ENCODE measurements at regions not wholly inside any gene's neighbourhood (a gene's known extent, or its start where the extent isn't known, plus 50 kb on each side); places are given as distances from the start of the nearest gene placed in this dataset.
"Not testable (repeated sequence)": the region's sequence is repeated elsewhere in the genome, so short reads cannot be mapped to it uniquely, and the experiment has no call there.

DNA sequence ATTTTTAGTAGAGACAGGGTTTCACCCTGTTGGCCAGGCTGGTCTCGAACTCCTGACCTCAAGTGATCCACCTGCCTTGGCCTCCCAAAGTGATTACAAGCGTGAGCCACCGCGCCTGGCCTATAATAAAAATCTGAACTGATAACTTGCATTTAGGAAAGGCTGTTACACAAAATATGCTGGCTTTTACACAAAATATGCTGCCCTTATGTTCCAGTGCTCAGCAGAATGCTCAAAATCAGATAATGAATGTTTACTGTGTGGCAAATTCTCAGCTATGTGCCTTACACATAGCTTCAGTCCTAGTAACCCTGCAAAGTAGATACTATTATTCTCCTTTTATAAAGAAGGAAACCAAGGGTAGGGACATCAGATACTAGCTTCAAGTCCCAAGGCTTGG is 141.3 kb upstream of the MSX2 start:
- H3K27me3 Mint-ChIP-seq (ENCODE audit: low read depth in 3 of 3): peaks cover 3 to 10% (median 7%) of the 10 kb centered on the region in 3 donors
- H2AFZ ChIP-seq (ENCODE audit: insufficient read depth, low read depth, low read length, poor library complexity, severe bottlenecking): no peak overlapping the region
- H3K4me1 Mint-ChIP-seq: no peaks in the 10 kb centered on the region

GRCh38 chr5:174585472-174585871 is 138.9 kb upstream of the MSX2 start:
- H3K9me3 Mint-ChIP-seq: peaks cover 2 to 8% (median 5%) of the 10 kb centered on the region in 7 donors
- H2AFZ ChIP-seq (ENCODE audit: insufficient read depth, low read depth, low read length, poor library complexity, severe bottlenecking): no peak overlapping the region
- no peaks in the 10 kb centered on the region for H3K4me1 ChIP-seq (ENCODE audit: control insufficient read depth in 1 of 2, insufficient read depth in 2 of 2, low read length in 2 of 2)
- no peak overlapping the region for H3K9ac ChIP-seq (ENCODE audit: insufficient read depth, low read length, poor library complexity, severe bottlenecking)
- H3K4me3 Mint-ChIP-seq: no peak overlapping the region
- DNase-seq: no peak
- no peaks in the 10 kb centered on the region for H3K9me3 ChIP-seq (replicated peaks in 1 of 2; ENCODE audit: control insufficient read depth in 1 of 2, insufficient read depth in 1 of 2, low read length in 2 of 2)
- intact Hi-C loops (cut with micrococcal nuclease): no loop called here
- H3K27me3 ChIP-seq (ENCODE audit: control insufficient read depth in 2 of 2, insufficient read depth in 2 of 2, low read length in 2 of 2): peaks cover 0 to 2% of the 10 kb centered on the region in 2 donors
- no peaks in the 10 kb centered on the region for H3K79me2 ChIP-seq (ENCODE audit: insufficient read depth, low read length)
- H3K36me3 ChIP-seq (replicated peaks in 1 of 2; ENCODE audit: control insufficient read depth in 1 of 2, insufficient read depth in 2 of 2, low read length in 2 of 2): no peaks in the 10 kb centered on the region
- H4K20me1 ChIP-seq (ENCODE audit: insufficient read depth, low read length): no peaks in the 10 kb centered on the region
- no peak overlapping the region for H3K27ac ChIP-seq (ENCODE audit: low read depth in 1 of 2, low read length in 2 of 2)
- no peaks in the 10 kb centered on the region for H3K36me3 Mint-ChIP-seq
- peaks cover 5 to 16% (median 7%) of the 10 kb centered on the region in 3 donors for H3K27me3 Mint-ChIP-seq (ENCODE audit: low read depth in 3 of 3)
- H3K4me2 ChIP-seq (replicated peaks; ENCODE audit: extremely low read depth, low read length, poor library complexity, severe bottlenecking): no peak overlapping the region
- no CpG with 5 or more reads among the region's 2 CpGs for WGBS (ENCODE audit: insufficient coverage)
- no peaks in the 10 kb centered on the region for H3K4me1 Mint-ChIP-seq
- no peak overlapping the region for H3K4me3 ChIP-seq (replicated peaks in 1 of 3; ENCODE audit: low read depth in 2 of 3, low read length in 3 of 3)
- TF ChIP-seq CTCF (IDR thresholded peaks at IDR 0.05): no peak
- H3K27ac Mint-ChIP-seq: no peak overlapping the region

More for the DNA sequence above, 141.3 kb upstream of the MSX2 start:
- DNase-seq: no peak
- no peak overlapping the region for H3K4me2 ChIP-seq (replicated peaks; ENCODE audit: extremely low read depth, low read length, poor library complexity, severe bottlenecking)
- H3K36me3 Mint-ChIP-seq: no peaks in the 10 kb centered on the region
- H3K9me3 ChIP-seq (replicated peaks in 1 of 2; ENCODE audit: control insufficient read depth in 1 of 2, insufficient read depth in 1 of 2, low read length in 2 of 2): no peaks in the 10 kb centered on the region
- no peak overlapping the region for H3K27ac ChIP-seq (ENCODE audit: low read depth in 1 of 2, low read length in 2 of 2)
- H3K79me2 ChIP-seq (ENCODE audit: insufficient read depth, low read length): no peaks in the 10 kb centered on the region
- H3K36me3 ChIP-seq (replicated peaks in 1 of 2; ENCODE audit: control insufficient read depth in 1 of 2, insufficient read depth in 2 of 2, low read length in 2 of 2): no peaks in the 10 kb centered on the region
- TF ChIP-seq CTCF (IDR thresholded peaks at IDR 0.05): no peak
- no peaks in the 10 kb centered on the region for H4K20me1 ChIP-seq (ENCODE audit: insufficient read depth, low read length)
- no peak overlapping the region for H3K27ac Mint-ChIP-seq
- intact Hi-C loops (cut with micrococcal nuclease): no loop called here
- H3K4me3 ChIP-seq (replicated peaks in 1 of 3; ENCODE audit: low read depth in 2 of 3, low read length in 3 of 3): no peak overlapping the region
- H3K9ac ChIP-seq (ENCODE audit: insufficient read depth, low read length, poor library complexity, severe bottlenecking): no peak overlapping the region
- WGBS (ENCODE audit: insufficient coverage): 100% methylated on average over 4 of the region's 4 CpGs
- H3K9me3 Mint-ChIP-seq: peaks cover 2 to 7% (median 5%) of the 10 kb centered on the region in 7 donors
- H3K4me3 Mint-ChIP-seq: no peak overlapping the region
- no peaks in the 10 kb centered on the region for H3K4me1 ChIP-seq (ENCODE audit: control insufficient read depth in 1 of 2, insufficient read depth in 2 of 2, low read length in 2 of 2)
- H3K27me3 ChIP-seq (ENCODE audit: control insufficient read depth in 2 of 2, insufficient read depth in 2 of 2, low read length in 2 of 2): no peaks in the 10 kb centered on the region

- H3K27me3 ChIP-seq (ENCODE audit: control insufficient read depth in 2 of 2, insufficient read depth in 2 of 2, low read length in 2 of 2); H3K4me1 Mint-ChIP-seq; DNase-seq; H3K9ac ChIP-seq (ENCODE audit: insufficient read depth, low read length, poor library complexity, severe bottlenecking); H2AFZ ChIP-seq (ENCODE audit: insufficient read depth, low read depth, low read length, poor library complexity, severe bottlenecking); H3K36me3 ChIP-seq (replicated peaks in 1 of 2; ENCODE audit: control insufficient read depth in 1 of 2, insufficient read depth in 2 of 2, low read length in 2 of 2); H3K9me3 Mint-ChIP-seq; H3K79me2 ChIP-seq (ENCODE audit: insufficient read depth, low read length); H3K4me3 ChIP-seq (replicated peaks in 1 of 3; ENCODE audit: low read depth in 2 of 3, low read length in 3 of 3); intact Hi-C loops (cut with micrococcal nuclease); H4K20me1 ChIP-seq (ENCODE audit: insufficient read depth, low read length); H3K9me3 ChIP-seq (replicated peaks in 1 of 2; ENCODE audit: control insufficient read depth in 1 of 2, insufficient read depth in 1 of 2, low read length in 2 of 2); H3K4me2 ChIP-seq (replicated peaks; ENCODE audit: extremely low read depth, low read length, poor library complexity, severe bottlenecking); H3K27ac ChIP-seq (ENCODE audit: low read depth in 1 of 2, low read length in 2 of 2); H3K27ac Mint-ChIP-seq; H3K36me3 Mint-ChIP-seq; H3K4me3 Mint-ChIP-seq; H3K4me1 ChIP-seq (ENCODE audit: control insufficient read depth in 1 of 2, insufficient read depth in 2 of 2, low read length in 2 of 2): not testable (repeated sequence)
- peaks cover 2 to 15% (median 9%) of the 10 kb centered on the region in 3 donors for H3K27me3 Mint-ChIP-seq (ENCODE audit: low read depth in 3 of 3)
- no CpG with 5 or more reads among the region's 4 CpGs for WGBS (ENCODE audit: insufficient coverage)
Observed at GRCh38 chr5:174586163-174586562, 138.2 kb upstream of the MSX2 start.

Measured in CD14-positive monocyte (primary cell).